Skin of body (tissue), 1 donor: ENCODE measurements at regions not wholly inside any gene's neighbourhood (a gene's known extent, or its start where the extent isn't known, plus 50 kb on each side); places are given as distances from the start of the nearest gene placed in this dataset.

Experiments used
- DNase-seq: peaks from one replicate; lab custom pipeline; 2025; lab: John Stamatoyannopoulos, UW

- no peak for DNase-seq
Measured at GRCh38 chr20:60819511-60819910, 432.6 kb upstream of the CDH4 start.

DNA sequence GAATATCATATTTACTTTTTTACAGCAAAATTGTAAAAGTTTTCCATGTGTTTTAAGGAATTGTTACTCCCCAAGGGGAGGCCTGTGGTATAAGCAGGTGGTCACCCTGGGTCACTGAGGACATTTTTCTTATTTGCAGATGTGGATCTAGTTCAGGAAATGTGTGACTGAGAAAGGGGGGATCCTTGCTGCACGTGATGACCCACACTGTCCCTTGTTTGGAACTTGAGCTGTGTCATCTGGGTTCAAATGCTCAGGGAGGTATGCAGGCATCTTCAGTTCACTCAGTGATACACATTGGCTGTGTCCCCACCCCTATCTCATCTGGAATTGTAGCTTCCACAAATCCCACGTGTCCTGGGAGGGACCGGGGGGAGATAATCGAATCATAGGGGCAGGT is 431.9 kb upstream of the CDH4 start:
- no peak for DNase-seq

DNA sequence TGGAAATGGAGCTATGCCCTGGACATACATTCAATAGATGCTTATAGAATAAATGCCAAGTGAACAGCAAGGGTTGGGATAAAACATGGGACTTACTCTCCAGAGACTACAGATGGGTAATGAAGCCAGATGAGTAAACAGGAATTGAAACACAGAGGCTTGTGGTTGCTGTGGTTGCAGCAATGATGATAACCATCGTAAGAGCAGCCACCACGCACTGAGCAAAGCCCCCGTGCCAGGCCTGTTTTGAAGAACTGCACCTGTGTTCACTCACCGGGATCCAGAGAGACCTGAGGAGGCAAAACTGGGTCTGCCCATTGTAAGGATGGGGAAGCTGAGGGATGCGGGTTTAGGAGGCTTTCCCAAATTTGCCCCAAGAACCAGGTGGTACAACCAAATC is 431.1 kb upstream of the CDH4 start:
- no peak for DNase-seq

GRCh38 chr20:60822699-60823607 is 429.1 kb upstream of the CDH4 start:
- no peak for DNase-seq

GRCh38 chr20:60835876-60836275 is 416.2 kb upstream of the CDH4 start:
- DNase-seq: no peak

DNA sequence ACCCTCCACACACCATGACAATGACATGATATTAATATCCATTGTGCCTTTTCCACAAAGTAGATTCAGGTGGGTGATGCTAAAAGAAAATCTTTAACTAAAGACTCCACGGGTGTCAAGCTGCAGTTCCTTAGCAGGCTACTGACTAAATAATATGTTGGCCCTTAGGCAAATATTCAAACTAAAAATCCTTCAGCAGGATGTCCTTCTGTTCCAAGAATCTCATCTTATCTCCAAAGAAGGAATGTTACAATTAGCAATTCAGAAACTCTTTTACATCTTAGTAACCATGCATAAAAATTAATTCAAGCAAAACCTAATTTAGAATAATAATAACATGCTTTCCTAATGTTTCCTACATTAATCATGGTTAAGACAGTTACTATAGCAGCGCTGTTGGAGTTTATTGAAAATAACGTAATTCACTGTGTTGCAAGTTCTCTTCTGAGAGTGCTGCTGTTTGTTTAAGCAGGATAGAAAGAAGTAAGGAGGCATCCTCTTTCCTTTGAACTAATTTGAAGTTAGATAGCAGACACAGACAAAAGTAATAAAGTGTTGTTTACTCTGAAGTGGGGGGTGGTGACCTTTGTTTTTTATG is 414.8 kb upstream of the CDH4 start:
- no peak for DNase-seq

GRCh38 chr20:60838297-60838696 is 413.8 kb upstream of the CDH4 start:
- no peak for DNase-seq

DNA sequence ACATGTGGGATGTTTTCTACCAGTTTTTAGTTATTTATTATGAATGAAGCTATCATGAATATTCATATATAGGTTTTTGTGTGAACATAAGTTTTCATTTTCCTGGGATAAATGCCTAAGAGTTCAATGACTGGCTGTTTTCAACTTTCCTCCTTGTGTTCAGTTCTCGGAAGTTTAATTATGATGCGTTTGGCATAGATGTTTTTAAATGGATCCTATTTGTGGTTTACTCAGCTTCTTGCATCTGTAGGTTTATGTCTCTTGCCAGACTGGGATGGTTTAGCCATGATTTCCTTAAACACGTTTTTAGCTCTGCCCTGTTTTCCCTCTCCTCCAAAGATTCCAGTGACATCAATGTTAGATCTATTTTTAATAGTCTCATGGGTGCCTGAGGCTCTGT is 411.1 kb upstream of the CDH4 start:
- DNase-seq: peak; percentile 14

DNA sequence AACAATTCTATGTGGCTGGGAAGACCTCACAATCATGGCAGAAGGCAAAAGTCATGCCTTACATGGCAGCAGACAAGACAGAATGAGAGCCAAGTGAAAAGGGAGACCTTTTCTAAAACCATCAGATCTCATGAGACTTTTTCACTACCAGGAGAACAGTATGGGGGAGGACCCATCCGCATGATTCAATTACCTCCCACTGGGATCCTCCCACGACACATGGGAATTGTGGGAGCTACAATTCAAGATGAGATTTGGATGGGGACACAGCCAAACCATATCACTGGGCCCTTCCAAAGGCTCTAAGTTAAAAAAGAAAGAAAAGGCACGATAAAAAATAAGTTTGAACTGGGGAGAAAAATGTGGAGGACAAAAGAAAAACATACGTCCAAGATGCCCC is 406.9 kb upstream of the CDH4 start:
- DNase-seq: no peak

GRCh38 chr20:60851826-60852704 is 400.0 kb upstream of the CDH4 start:
- DNase-seq: no peak

GRCh38 chr20:60857708-60858107 is 394.4 kb upstream of the CDH4 start:
- no peak for DNase-seq

- no peak for DNase-seq
Measured at GRCh38 chr20:60862601-60863000, 389.5 kb upstream of the CDH4 start.

- DNase-seq: no peak
Measured at GRCh38 chr20:60863548-60863947, 388.5 kb upstream of the CDH4 start.

DNA sequence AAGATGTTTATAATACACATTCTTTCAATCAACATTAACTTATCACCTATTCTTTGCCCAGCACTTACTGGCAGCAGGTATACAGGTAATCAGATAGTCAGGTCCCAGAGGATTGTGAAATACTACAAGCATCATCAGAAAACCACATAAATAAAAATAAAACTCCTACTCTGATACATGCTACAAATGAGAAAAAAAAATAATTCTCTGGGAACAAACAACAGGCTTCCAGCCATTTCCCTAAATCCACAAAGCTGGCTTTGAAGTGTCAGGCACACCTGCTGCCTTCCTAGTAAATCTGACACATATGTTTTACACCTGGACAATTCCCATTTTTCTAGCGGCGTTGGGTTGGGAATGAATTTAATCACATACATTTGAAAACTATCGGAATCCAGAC is 384.5 kb upstream of the CDH4 start:
- DNase-seq: no peak

- DNase-seq: no peak
Measured at GRCh38 chr20:60868316-60868891, 383.7 kb upstream of the CDH4 start.

DNA sequence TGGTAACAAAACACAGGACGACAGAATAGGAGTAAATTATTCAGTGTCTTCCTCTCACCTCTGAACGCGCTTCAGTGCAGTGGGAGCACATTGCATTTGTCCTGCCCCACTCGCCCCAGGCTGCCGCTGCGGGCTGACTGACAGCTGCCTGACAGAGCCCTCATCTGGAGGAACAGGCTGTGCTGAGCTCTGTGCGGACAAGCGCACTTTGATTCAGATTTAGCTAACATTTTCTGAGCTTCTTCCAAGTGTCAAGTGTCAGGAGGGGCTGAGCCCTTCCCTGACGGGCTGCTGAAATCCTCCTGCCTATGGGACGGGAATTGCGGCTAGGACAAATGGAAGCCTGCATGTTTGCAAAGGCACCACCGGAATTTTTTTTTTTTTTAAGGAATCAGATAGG is 383.0 kb upstream of the CDH4 start:
- DNase-seq: no peak

- no peak for DNase-seq
Measured at GRCh38 chr20:60869625-60870024, 382.4 kb upstream of the CDH4 start.

DNA sequence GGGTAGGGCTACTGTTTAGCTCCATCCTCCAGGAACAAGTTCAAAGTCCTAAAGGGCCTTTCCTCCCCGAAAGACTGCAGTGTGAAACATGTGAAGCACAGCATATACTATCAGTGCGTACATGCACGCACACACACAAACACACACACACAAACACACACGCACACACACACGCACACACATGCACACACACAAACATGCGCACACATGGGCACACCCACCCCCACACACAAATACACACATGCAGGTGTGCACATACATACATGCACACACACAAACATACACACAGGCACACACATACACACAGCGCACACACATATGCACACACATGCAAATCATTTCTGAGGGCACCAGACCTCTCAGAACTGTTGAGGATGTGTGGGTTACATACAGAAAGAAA is 382.0 kb upstream of the CDH4 start:
- no peak for DNase-seq

DNA sequence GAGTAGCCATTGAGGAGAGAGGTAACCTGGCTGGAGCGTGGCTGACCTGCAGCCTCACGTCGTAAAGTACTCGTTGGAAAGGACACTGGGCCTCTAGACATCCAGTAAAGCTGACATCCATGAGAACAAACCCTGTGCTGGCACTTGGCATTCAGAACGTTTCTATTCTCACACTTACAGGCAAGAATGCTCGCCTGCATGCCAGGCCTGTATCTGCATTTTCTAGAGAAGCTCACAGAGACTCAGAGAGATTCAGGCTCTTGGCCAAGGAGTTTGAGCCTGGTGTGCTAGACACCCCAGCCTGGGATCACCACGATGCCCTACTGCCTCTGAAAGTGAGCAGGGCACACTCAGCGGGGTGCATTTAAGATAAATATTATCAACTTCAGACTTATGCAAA is 379.8 kb upstream of the CDH4 start:
- no peak for DNase-seq

DNA sequence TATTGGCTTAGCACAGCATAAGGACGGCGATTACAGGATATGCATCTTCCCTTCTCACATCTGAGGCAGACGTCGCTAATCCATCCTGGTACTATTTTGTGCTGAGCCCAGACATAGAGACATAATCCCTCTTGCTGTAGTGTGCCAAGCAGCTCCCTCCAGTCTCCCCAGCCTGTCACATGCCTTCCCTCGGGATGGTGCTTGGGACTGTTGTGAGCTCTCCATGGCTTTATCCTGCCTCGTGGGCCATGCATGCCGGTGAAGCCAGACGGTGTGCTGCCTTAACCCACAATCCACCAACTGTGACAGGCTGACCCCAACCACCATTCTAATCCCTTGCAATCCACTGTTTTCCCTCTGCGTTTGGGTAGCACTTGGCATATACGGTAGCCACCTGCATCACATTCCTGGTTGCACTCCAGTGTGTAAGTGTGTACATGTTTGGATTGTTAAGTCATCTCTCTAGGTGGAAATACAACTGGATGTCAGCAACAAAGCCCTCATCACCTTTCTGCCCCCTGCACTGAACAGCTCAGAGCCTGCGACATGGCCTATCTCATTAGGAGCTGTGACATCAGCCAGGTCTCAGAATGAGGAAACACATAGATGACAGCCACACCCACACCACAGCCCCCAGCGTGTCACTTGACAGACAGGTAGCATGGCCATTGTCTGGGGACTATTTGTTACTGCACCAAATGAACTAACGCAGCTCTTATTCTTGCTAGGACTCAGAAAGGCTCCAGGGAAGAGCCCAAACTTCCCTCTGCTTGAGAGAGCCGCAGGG is 374.8 kb upstream of the CDH4 start:
- DNase-seq: no peak

DNA sequence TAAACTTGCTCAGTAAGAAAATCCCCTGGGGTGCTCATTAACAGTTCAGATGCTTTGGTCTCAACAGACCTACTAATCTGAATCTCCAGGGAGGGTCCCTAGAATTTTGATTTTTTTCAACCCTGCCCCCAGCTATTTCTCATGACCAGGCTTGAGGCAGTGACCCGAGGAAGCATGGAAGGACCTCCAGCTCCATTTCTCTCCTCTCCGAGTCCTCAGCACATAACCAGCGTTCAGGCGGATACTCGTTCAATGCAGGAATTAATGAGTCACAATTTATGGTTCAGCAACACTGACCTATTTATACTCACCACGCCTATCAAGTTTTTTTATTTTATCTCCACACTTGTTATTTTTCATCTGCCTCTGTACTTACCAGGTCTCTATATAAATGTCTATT is 369.2 kb upstream of the CDH4 start:
- DNase-seq: no peak
